ENCODE measurements at regions not wholly inside any gene's neighbourhood (a gene's known extent, or its start where the extent isn't known, plus 50 kb on each side); places are given as distances from the start of the nearest gene placed in this dataset.

- TF ChIP-seq CTCF (IDR thresholded peaks at IDR 0.05; ENCODE audit: insufficient read depth, low read depth, low read length) (no peak), EZH2 (IDR thresholded peaks at IDR 0.05; ENCODE audit: insufficient read depth, low read length) (no peak)
These were observed 986.9 kb downstream of the TYW1 start for GRCh38 chr7:67983486-67983885.

All from astrocyte (in vitro differentiated cells and primary cell).